HG02970 (cell line): ENCODE measurements at regions not wholly inside any gene's neighbourhood (a gene's known extent, or its start where the extent isn't known, plus 50 kb on each side); places are given as distances from the start of the nearest gene placed in this dataset.

Experiments
- ATAC-seq: cut with Tn5 transposase; IDR thresholded peaks from one replicate; pipeline ENCODE4 v1.9.1; 2021; ENCODE audit warnings: mild to moderate bottlenecking, moderate library complexity, moderate number of reproducible peaks; ENCODE audit not compliant: unreplicated experiment, low FRiP score

GRCh38 chr20:7029019-7029418, 261.5 kb downstream of the BMP2 start:
- ATAC-seq: no peak

- ATAC-seq: no peak
Measured at GRCh38 chr20:7031222-7031621, 263.7 kb downstream of the BMP2 start.

- no peak for ATAC-seq
Measured at GRCh38 chr20:7038029-7038428, 270.5 kb downstream of the BMP2 start.

GRCh38 chr20:7057611-7058010, 290.1 kb downstream of the BMP2 start:
- no peak for ATAC-seq

GRCh38 chr20:7078804-7079203, 311.3 kb downstream of the BMP2 start:
- no peak for ATAC-seq

GRCh38 chr20:7080472-7080871, 313.0 kb downstream of the BMP2 start:
- no peak for ATAC-seq

- ATAC-seq: no peak
Measured at GRCh38 chr20:7085467-7085866, 318.0 kb downstream of the BMP2 start.

- ATAC-seq: no peak
Measured at GRCh38 chr20:7087803-7088202, 320.3 kb downstream of the BMP2 start.

GRCh38 chr20:7090001-7090400, 322.5 kb downstream of the BMP2 start:
- ATAC-seq: no peak

GRCh38 chr20:7090811-7091210, 323.3 kb downstream of the BMP2 start:
- no peak for ATAC-seq

GRCh38 chr20:7091655-7092054, 324.2 kb downstream of the BMP2 start:
- ATAC-seq: no peak

- no peak for ATAC-seq
Measured at GRCh38 chr20:7094438-7094997, 327.0 kb downstream of the BMP2 start.

- ATAC-seq: no peak
Measured at GRCh38 chr20:7106910-7107309, 339.4 kb downstream of the BMP2 start.

GRCh38 chr20:7108929-7109328, 341.4 kb downstream of the BMP2 start:
- no peak for ATAC-seq

GRCh38 chr20:7113577-7114466, 346.3 kb downstream of the BMP2 start:
- ATAC-seq: no peak

- no peak for ATAC-seq
Measured at GRCh38 chr20:7123457-7123856, 356.0 kb downstream of the BMP2 start.

- ATAC-seq: no peak
Measured at GRCh38 chr20:7124120-7124519, 356.6 kb downstream of the BMP2 start.

- no peak for ATAC-seq
Measured at GRCh38 chr20:7136886-7137285, 369.4 kb downstream of the BMP2 start.

GRCh38 chr20:7137395-7138151, 370.1 kb downstream of the BMP2 start:
- ATAC-seq: peak; percentile 82

GRCh38 chr20:7144464-7144863, 377.0 kb downstream of the BMP2 start:
- no peak for ATAC-seq

GRCh38 chr20:7146552-7147219, 379.2 kb downstream of the BMP2 start:
- no peak for ATAC-seq
